ENCODE measurements at regions not wholly inside any gene's neighbourhood (a gene's known extent, or its start where the extent isn't known, plus 50 kb on each side); places are given as distances from the start of the nearest gene placed in this dataset.

GRCh38 chr2:219835493-219835892 is 208.1 kb downstream of the SLC4A3 start:
- TF ChIP-seq CTCF (conservative IDR thresholded peaks at IDR 0.05; ENCODE audit: low read length) (no peak), EZH2phosphoT487 (IDR thresholded peaks at IDR 0.05; ENCODE audit: borderline replicate concordance) (no peak)

Data from Loucy (cell line).